SU-DHL-6 (cell line): ENCODE measurements at regions not wholly inside any gene's neighbourhood (a gene's known extent, or its start where the extent isn't known, plus 50 kb on each side); places are given as distances from the start of the nearest gene placed in this dataset.

Experiments
- H2AFZ ChIP-seq: fragments of 200-600 bp; sonication (generic); 2 replicates; pipeline ENCODE4 v1.6.1; 2014; ENCODE audit warnings: low read depth, mild to moderate bottlenecking, moderate library complexity, mixed read lengths, antibody characterized with exemption, low read length; ENCODE audit not compliant: severe bottlenecking
- H3F3A ChIP-seq: fragments of 200-600 bp; shearing (Covaris generic); 2 replicates; pipeline ENCODE4 v1.6.0; 2016; ENCODE audit warnings: antibody characterized with exemption, mild to moderate bottlenecking; ENCODE audit not compliant: insufficient read depth
- H3K27ac ChIP-seq: fragments of 200-600 bp; sonication (generic); 2 replicates; pipeline ENCODE4 v1.5.1; 2016; ENCODE audit warnings: low read depth, mild to moderate bottlenecking, low read length, moderate library complexity, mixed read lengths
- H3K27me3 ChIP-seq: fragments of 200-600 bp; sonication (generic), shearing (Covaris generic); 2 replicates; pipeline ENCODE4 v1.6.0; 2014; ENCODE audit warnings: mild to moderate bottlenecking, low read length
- H3K36me3 ChIP-seq: fragments of 200-600 bp; sonication (generic); 2 replicates; pipeline ENCODE4 v1.6.1; 2014; ENCODE audit warnings: mild to moderate bottlenecking, low read length, mixed read lengths
- H3K4me2 ChIP-seq: fragments of 300-600, 200-600 bp; shearing (Covaris generic), sonication (generic); 2 replicates; pipeline ENCODE4 v1.6.0; 2014; ENCODE audit warnings: low read length, low read depth, mild to moderate bottlenecking; ENCODE audit not compliant: poor library complexity, severe bottlenecking
- H3K4me3 ChIP-seq: fragments of 200-600 bp; sonication (generic); 2 replicates; pipeline ENCODE4 v1.5.1; 2014; ENCODE audit warnings: antibody characterized with exemption, low read length, mild to moderate bottlenecking, mixed read lengths; ENCODE audit not compliant: insufficient read depth, poor library complexity, severe bottlenecking
- H3K79me2 ChIP-seq: fragments of 200-600 bp; sonication (generic); 2 replicates; pipeline ENCODE4 v1.6.1; 2014; ENCODE audit warnings: mild to moderate bottlenecking, low read length, moderate library complexity; ENCODE audit not compliant: insufficient read depth
- H3K9ac ChIP-seq: fragments of 200-600 bp; sonication (generic); 2 replicates; pipeline ENCODE4 v1.7.0; 2014; ENCODE audit warnings: mild to moderate bottlenecking, low read length
- H3K9me2 ChIP-seq: fragments of 200-600 bp; sonication (generic); replicated peaks from 2 replicates; pipeline ENCODE4 v1.6.1; 2014; ENCODE audit warnings: low read length; ENCODE audit not compliant: insufficient read depth
- H3K9me3 ChIP-seq: fragments of 200-600 bp; sonication (generic); 2 replicates; pipeline ENCODE4 v1.6.1; 2014; ENCODE audit warnings: low read length, mixed read lengths; ENCODE audit not compliant: insufficient read depth
- H4K20me1 ChIP-seq: fragments of 200-600 bp; sonication (generic); 2 replicates; pipeline ENCODE4 v1.6.1; 2014; ENCODE audit warnings: low read depth, mild to moderate bottlenecking, antibody characterized with exemption, low read length, moderate library complexity, mixed read lengths
- CTCF ChIP-seq: fragments of 200-600 bp; sonication (generic); IDR thresholded peaks from one replicate; pipeline ENCODE4 v1.5.1; 2017; ENCODE audit warnings: antibody characterized with exemption, mild to moderate bottlenecking, low read length, moderate library complexity; ENCODE audit not compliant: insufficient read depth, poor library complexity, severe bottlenecking
- EZH2phosphoT487 ChIP-seq: fragments of 200-600 bp; sonication (generic), shearing (Covaris generic); conservative IDR thresholded peaks from 2 replicates; pipeline ENCODE4 v1.6.1; 2018; ENCODE audit warnings: mild to moderate bottlenecking, antibody characterized with exemption, low read length, moderate library complexity, mixed read lengths

- no peaks in the 10 kb centered on the region for H3K9me3 ChIP-seq
- no peak overlapping the region for H3K27ac ChIP-seq
- no peak overlapping the region for H2AFZ ChIP-seq
- H3K27me3 ChIP-seq = no peaks in the 10 kb centered on the region
- TF ChIP-seq CTCF (no peak), EZH2phosphoT487 (no peak)
- H3K36me3 ChIP-seq = no peaks in the 10 kb centered on the region
- H4K20me1 ChIP-seq = no peaks in the 10 kb centered on the region
- no peak overlapping the region for H3K4me3 ChIP-seq
- H3F3A ChIP-seq = no peaks in the 10 kb centered on the region
- H3K79me2 ChIP-seq = no peaks in the 10 kb centered on the region
- H3K9me2 ChIP-seq = no peaks in the 10 kb centered on the region
- H3K9ac ChIP-seq = no peak overlapping the region
- no peak overlapping the region for H3K4me2 ChIP-seq
These were observed 681.9 kb upstream of the BOD1L1 start for GRCh38 chr4:14309431-14309830.

GRCh38 chr4:14313757-14314156, 686.2 kb upstream of the BOD1L1 start:
- Histone ChIP-seq H3K9ac (no peak overlapping the region), H3K4me2 (no peak overlapping the region), H3K27ac (no peak overlapping the region), H3K9me2 (no peaks in the 10 kb centered on the region), H3K27me3 (no peaks in the 10 kb centered on the region), H3K79me2 (no peaks in the 10 kb centered on the region), H3K9me3 (no peaks in the 10 kb centered on the region), H3K36me3 (no peaks in the 10 kb centered on the region), H3F3A (no peaks in the 10 kb centered on the region), H3K4me3 (no peak overlapping the region), H2AFZ (no peak overlapping the region), H4K20me1 (no peaks in the 10 kb centered on the region)
- TF ChIP-seq EZH2phosphoT487 = no peak
- TF ChIP-seq CTCF = no peak

- H2AFZ ChIP-seq = no peak overlapping the region
- no peaks in the 10 kb centered on the region for H3K27me3 ChIP-seq
- H3K9me3 ChIP-seq = no peaks in the 10 kb centered on the region
- no peaks in the 10 kb centered on the region for H4K20me1 ChIP-seq
- H3K36me3 ChIP-seq = no peaks in the 10 kb centered on the region
- H3K9me2 ChIP-seq = no peaks in the 10 kb centered on the region
- TF ChIP-seq CTCF = no peak
- H3K4me2 ChIP-seq = no peak overlapping the region
- no peak overlapping the region for H3K9ac ChIP-seq
- H3K27ac ChIP-seq = no peak overlapping the region
- H3F3A ChIP-seq = no peaks in the 10 kb centered on the region
- no peak overlapping the region for H3K4me3 ChIP-seq
- H3K79me2 ChIP-seq = no peaks in the 10 kb centered on the region
These were observed 687.2 kb upstream of the CPEB2 start for GRCh38 chr4:14315129-14315528.

GRCh38 chr4:14317351-14317750, 684.9 kb upstream of the CPEB2 start:
- TF ChIP-seq CTCF (no peak), EZH2phosphoT487 (no peak)
- Histone ChIP-seq H3K9ac (no peak overlapping the region), H3K27ac (no peak overlapping the region), H2AFZ (no peak overlapping the region), H3K9me2 (no peaks in the 10 kb centered on the region), H4K20me1 (no peaks in the 10 kb centered on the region), H3K4me2 (no peak overlapping the region), H3K36me3 (no peaks in the 10 kb centered on the region), H3K4me3 (no peak overlapping the region), H3F3A (no peaks in the 10 kb centered on the region), H3K27me3 (no peaks in the 10 kb centered on the region), H3K9me3 (no peaks in the 10 kb centered on the region), H3K79me2 (no peaks in the 10 kb centered on the region)
